Trophoblast cell (in vitro differentiated cells and primary cell): ENCODE measurements at regions not wholly inside any gene's neighbourhood (a gene's known extent, or its start where the extent isn't known, plus 50 kb on each side); places are given as distances from the start of the nearest gene placed in this dataset.

Source experiments
- DNase-seq, 2 donors: peaks; one replicate each; pipeline ENCODE4 v3.0.0-alpha.2; 2016
- H2AFZ ChIP-seq: 2 replicates; pipeline ENCODE4 v1.6.1; 2013; ENCODE audit warnings: low read length, moderate library complexity, mild to moderate bottlenecking; ENCODE audit not compliant: insufficient read depth, poor library complexity
- H2AK5ac ChIP-seq: 2 replicates; pipeline ENCODE4 v1.6.1; 2013; ENCODE audit warnings: mild to moderate bottlenecking, low read length
- H2BK120ac ChIP-seq: 2 replicates; pipeline ENCODE4 v1.6.1; 2013; ENCODE audit warnings: low read length, mild to moderate bottlenecking, moderate library complexity; ENCODE audit not compliant: insufficient read depth, poor library complexity
- H2BK12ac ChIP-seq: 2 replicates; pipeline ENCODE4 v1.6.1; 2013; ENCODE audit warnings: mild to moderate bottlenecking, low read length, moderate library complexity
- H2BK5ac ChIP-seq: 2 replicates; pipeline ENCODE4 v1.6.1; 2013; ENCODE audit warnings: low read length, low read depth, moderate library complexity, mild to moderate bottlenecking; ENCODE audit not compliant: poor library complexity
- H3K14ac ChIP-seq: 2 replicates; pipeline ENCODE4 v1.6.1; 2013; ENCODE audit warnings: mild to moderate bottlenecking, low read length
- H3K18ac ChIP-seq: 2 replicates; pipeline ENCODE4 v1.6.1; 2013; ENCODE audit warnings: mild to moderate bottlenecking, low read length
- H3K23ac ChIP-seq: 2 replicates; pipeline ENCODE4 v1.6.1; 2013; ENCODE audit warnings: low read length
- H3K27ac ChIP-seq: 2 replicates; pipeline ENCODE4 v1.5.1; 2013; ENCODE audit warnings: low read depth, mild to moderate bottlenecking, inconsistent platforms, low read length, moderate library complexity
- H3K27me3 ChIP-seq: 2 replicates; pipeline ENCODE4 v1.6.1; 2013; ENCODE audit warnings: inconsistent platforms, mild to moderate bottlenecking, low read length, moderate library complexity; ENCODE audit not compliant: insufficient read depth
- H3K36me3 ChIP-seq, 2 experiments: 1 replicate in 1 of 2; 2 replicates in 1 of 2; pipeline ENCODE4 v1.6.1; 2013; ENCODE audit warnings: low read length in 2 of 2, mild to moderate bottlenecking in 2 of 2, moderate library complexity in 1 of 2; ENCODE audit not compliant: insufficient read depth in 2 of 2, control insufficient read depth in 1 of 2
- H3K4ac ChIP-seq: 2 replicates; pipeline ENCODE4 v1.6.1; 2013; ENCODE audit warnings: low read depth, mild to moderate bottlenecking, low read length, moderate library complexity
- H3K4me1 ChIP-seq, 2 experiments: 1 replicate in 1 of 2; 2 replicates in 1 of 2; pipeline ENCODE4 v1.6.1; 2013; ENCODE audit warnings: low read length in 2 of 2, mild to moderate bottlenecking in 2 of 2, moderate library complexity in 1 of 2; ENCODE audit not compliant: insufficient read depth in 2 of 2, control insufficient read depth in 1 of 2
- H3K4me2 ChIP-seq: 2 replicates; pipeline ENCODE4 v1.6.1; 2013; ENCODE audit warnings: inconsistent platforms, mild to moderate bottlenecking, low read length, moderate library complexity
- H3K4me3 ChIP-seq: 2 replicates; pipeline ENCODE4 v1.5.1; 2013; ENCODE audit warnings: mild to moderate bottlenecking, low read depth, low read length, inconsistent platforms
- H3K79me1 ChIP-seq: one replicate; pipeline ENCODE4 v1.6.1; 2013; ENCODE audit warnings: low read length
- H3K79me2 ChIP-seq: 2 replicates; pipeline ENCODE4 v1.6.1; 2013; ENCODE audit warnings: low read length, mild to moderate bottlenecking; ENCODE audit not compliant: control insufficient read depth, insufficient read depth, poor library complexity
- H3K9ac ChIP-seq: 2 replicates; pipeline ENCODE4 v1.6.1; 2013; ENCODE audit warnings: mild to moderate bottlenecking, low read length
- H3K9me3 ChIP-seq: 2 replicates; pipeline ENCODE4 v1.6.1; 2013; ENCODE audit warnings: low read depth, mild to moderate bottlenecking, control low read depth, inconsistent platforms, low read length; ENCODE audit not compliant: insufficient read depth
- H4K12ac ChIP-seq: 2 replicates; pipeline ENCODE4 v1.6.1; 2013; ENCODE audit warnings: low read depth, mild to moderate bottlenecking, low read length, moderate library complexity
- H4K8ac ChIP-seq: 2 replicates; pipeline ENCODE4 v1.6.1; 2013; ENCODE audit warnings: low read depth, mild to moderate bottlenecking, low read length, moderate library complexity
- H4K91ac ChIP-seq: one replicate; pipeline ENCODE4 v1.6.1; 2013; ENCODE audit warnings: low read depth, mild to moderate bottlenecking, low read length, moderate library complexity
- WGBS: extraction: QIAGEN DNeasy Blood & Tissue Kit; methylation state at CpG from one replicate; pipeline ENCODE4 v1.1.7; 2013; ENCODE audit warnings: missing lambda C conversion rate; ENCODE audit not compliant: insufficient read length, insufficient coverage; ENCODE audit errors: extremely low coverage; 5-methylcytosine and 5-hydroxymethylcytosine counted together

DNA sequence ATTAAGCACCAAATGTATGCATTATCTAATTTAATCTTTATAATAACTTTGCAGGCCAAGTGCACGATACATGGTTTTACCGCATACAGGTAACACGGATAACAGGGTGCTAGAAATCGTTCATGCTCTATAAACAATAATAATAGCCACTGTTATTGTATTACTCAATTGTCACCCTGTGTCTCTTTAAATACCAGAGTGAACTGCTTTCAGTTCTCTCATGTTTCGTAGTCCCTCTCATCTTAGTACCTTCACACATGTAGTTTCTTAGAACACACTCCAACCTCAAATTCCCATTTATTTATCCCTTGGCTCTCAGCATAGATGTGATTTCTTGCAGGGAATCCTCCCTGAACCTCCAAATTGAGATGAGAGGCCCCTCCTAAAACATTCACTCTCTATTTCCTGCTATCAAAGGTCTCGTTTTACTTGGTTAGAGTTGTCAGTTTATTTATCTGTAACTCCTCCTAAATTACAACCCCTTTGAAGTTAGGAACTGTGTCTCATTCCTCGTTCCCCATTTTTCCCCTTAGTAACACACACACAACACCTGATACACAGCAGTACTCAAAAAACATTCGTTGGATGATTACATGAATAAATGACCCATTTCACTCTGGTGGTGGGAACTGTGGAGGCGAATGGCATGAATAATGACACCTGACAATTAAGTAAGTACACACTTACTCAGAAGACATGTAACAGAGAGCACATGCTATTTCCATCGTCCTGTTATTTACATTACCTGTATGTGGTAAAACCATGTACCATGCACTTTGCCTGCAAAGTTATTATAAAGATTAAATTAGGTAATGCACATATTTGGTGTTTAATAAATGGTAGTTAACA is 134.6 kb downstream of the BTG1 start:
- H3K4ac ChIP-seq, result no peak overlapping the region
- no peak overlapping the region for H3K9ac ChIP-seq
- no peaks in the 10 kb centered on the region for H3K4me1 ChIP-seq
- H3K18ac ChIP-seq, result no peak overlapping the region
- H3K4me3 ChIP-seq, result no peak overlapping the region
- no peak overlapping the region for H4K12ac ChIP-seq
- no peak overlapping the region for H2BK120ac ChIP-seq
- H3K27ac ChIP-seq, result no peak overlapping the region
- no peak overlapping the region for H3K23ac ChIP-seq
- H2AK5ac ChIP-seq, result no peak overlapping the region
- H3K4me2 ChIP-seq, result no peak overlapping the region
- H2BK12ac ChIP-seq, result no peak overlapping the region
- WGBS, result no CpG with 5 or more reads among the region's 10 CpGs
- H2BK5ac ChIP-seq, result no peak overlapping the region
- DNase-seq, result no peak
- no peak overlapping the region for H4K8ac ChIP-seq
- H4K91ac ChIP-seq, result no peak overlapping the region
- H3K14ac ChIP-seq, result no peak overlapping the region
- no peaks in the 10 kb centered on the region for H3K79me1 ChIP-seq
- H2AFZ ChIP-seq, result no peak overlapping the region
- no peaks in the 10 kb centered on the region for H3K36me3 ChIP-seq
- H3K79me2 ChIP-seq, result no peaks in the 10 kb centered on the region
- H3K9me3 ChIP-seq, result no peaks in the 10 kb centered on the region
- H3K27me3 ChIP-seq, result no peaks in the 10 kb centered on the region

DNA sequence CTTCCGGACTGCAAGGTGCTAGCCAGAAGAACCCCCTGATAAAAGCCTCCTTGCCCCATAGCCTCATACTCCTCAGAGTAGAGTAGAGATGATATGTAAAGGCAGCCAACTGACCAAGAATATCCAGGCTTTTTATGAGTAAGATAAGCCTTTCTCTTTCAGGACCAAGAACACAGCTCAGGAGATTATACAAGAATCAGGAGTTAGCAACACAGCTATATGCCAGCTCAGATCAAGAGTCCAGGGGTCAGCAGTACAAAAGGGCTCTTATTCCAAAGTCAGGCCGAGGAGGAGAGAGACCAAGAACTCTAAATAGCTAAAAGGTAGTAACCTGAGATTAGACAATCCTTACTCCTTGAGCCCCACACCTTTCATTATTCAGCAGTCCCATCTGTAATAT is 135.3 kb downstream of the BTG1 start:
- Histone ChIP-seq H3K14ac (no peak overlapping the region), H3K9ac (no peak overlapping the region), H3K4me3 (no peak overlapping the region), H3K4ac (no peak overlapping the region), H3K4me2 (no peak overlapping the region), H3K79me1 (no peaks in the 10 kb centered on the region), H3K79me2 (no peaks in the 10 kb centered on the region), H3K4me1 (no peaks in the 10 kb centered on the region), H4K91ac (no peak overlapping the region), H2BK5ac (no peak overlapping the region), H4K12ac (no peak overlapping the region), H2BK120ac (no peak overlapping the region), H4K8ac (no peak overlapping the region), H3K9me3 (no peaks in the 10 kb centered on the region), H2BK12ac (no peak overlapping the region), H3K27me3 (no peaks in the 10 kb centered on the region), H3K27ac (no peak overlapping the region), H3K18ac (no peak overlapping the region), H2AK5ac (no peak overlapping the region), H2AFZ (no peak overlapping the region), H3K23ac (no peak overlapping the region), H3K36me3 (no peaks in the 10 kb centered on the region)
- no CpG with 5 or more reads among the region's 2 CpGs for WGBS
- no peak for DNase-seq

DNA sequence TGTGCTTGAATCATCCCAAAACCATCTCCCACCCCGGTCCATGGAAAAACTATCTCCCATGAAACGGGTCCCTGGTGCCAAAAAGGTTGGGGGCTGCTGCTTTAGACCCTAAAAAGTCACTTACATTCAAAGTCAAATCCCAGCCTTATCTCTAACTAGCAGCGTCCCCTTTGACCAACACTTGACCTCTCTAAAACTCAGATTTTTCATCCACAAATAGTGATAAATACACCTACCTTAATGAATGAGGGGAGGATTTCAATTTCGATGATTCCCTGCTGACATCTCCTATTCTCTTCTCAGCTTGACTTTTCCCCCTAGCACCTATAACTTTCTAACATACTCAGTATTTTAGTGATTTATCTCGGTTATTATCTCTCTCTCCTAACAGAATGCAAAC is 137.3 kb downstream of the BTG1 start:
- H3K9me3 ChIP-seq, result no peaks in the 10 kb centered on the region
- H4K12ac ChIP-seq, result no peak overlapping the region
- no peak overlapping the region for H2AK5ac ChIP-seq
- H3K27ac ChIP-seq, result no peak overlapping the region
- H3K14ac ChIP-seq, result no peak overlapping the region
- H3K79me2 ChIP-seq, result no peaks in the 10 kb centered on the region
- H3K36me3 ChIP-seq, result no peaks in the 10 kb centered on the region
- no peak overlapping the region for H3K9ac ChIP-seq
- H3K27me3 ChIP-seq, result no peaks in the 10 kb centered on the region
- no peak overlapping the region for H2BK5ac ChIP-seq
- no peak overlapping the region for H3K4me2 ChIP-seq
- no peak overlapping the region for H4K91ac ChIP-seq
- H2BK120ac ChIP-seq, result no peak overlapping the region
- DNase-seq, result no peak
- no peak overlapping the region for H3K4ac ChIP-seq
- H3K4me3 ChIP-seq, result no peak overlapping the region
- no CpG with 5 or more reads among the region's 5 CpGs for WGBS
- H3K18ac ChIP-seq, result no peak overlapping the region
- no peak overlapping the region for H3K23ac ChIP-seq
- H4K8ac ChIP-seq, result no peak overlapping the region
- H3K79me1 ChIP-seq, result no peaks in the 10 kb centered on the region
- H2AFZ ChIP-seq, result no peak overlapping the region
- H2BK12ac ChIP-seq, result no peak overlapping the region
- H3K4me1 ChIP-seq, result no peaks in the 10 kb centered on the region

DNA sequence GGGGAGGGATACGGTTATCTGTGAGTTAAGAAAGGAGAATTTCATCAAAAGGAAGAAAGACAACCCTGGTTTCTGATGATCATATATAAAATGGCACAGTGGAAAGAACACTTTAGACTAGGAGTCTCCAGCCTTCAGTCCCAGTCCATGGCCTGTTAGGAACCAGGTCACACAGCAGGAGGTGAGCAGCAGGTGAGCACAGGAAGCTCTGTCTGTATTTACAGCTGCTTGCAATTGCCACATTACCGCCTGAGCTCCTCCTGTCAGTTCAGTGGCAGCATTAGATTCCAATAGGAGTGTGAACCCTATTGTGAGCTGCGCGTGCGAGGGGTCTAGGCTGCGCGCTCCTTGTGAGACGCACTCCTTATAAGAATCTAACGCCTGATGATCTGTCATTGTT is 137.9 kb downstream of the BTG1 start:
- H3K9ac ChIP-seq, result no peak overlapping the region
- H3K4ac ChIP-seq, result no peak overlapping the region
- no peaks in the 10 kb centered on the region for H3K9me3 ChIP-seq
- no peak overlapping the region for H3K14ac ChIP-seq
- H4K8ac ChIP-seq, result no peak overlapping the region
- H4K12ac ChIP-seq, result no peak overlapping the region
- H2BK12ac ChIP-seq, result no peak overlapping the region
- no peaks in the 10 kb centered on the region for H3K4me1 ChIP-seq
- no peaks in the 10 kb centered on the region for H3K27me3 ChIP-seq
- no peak overlapping the region for H3K27ac ChIP-seq
- H2BK120ac ChIP-seq, result no peak overlapping the region
- H2BK5ac ChIP-seq, result no peak overlapping the region
- no peak overlapping the region for H4K91ac ChIP-seq
- H3K18ac ChIP-seq, result no peak overlapping the region
- no CpG with 5 or more reads among the region's 9 CpGs for WGBS
- H3K79me1 ChIP-seq, result no peaks in the 10 kb centered on the region
- H2AK5ac ChIP-seq, result no peak overlapping the region
- no peak overlapping the region for H3K4me2 ChIP-seq
- no peak overlapping the region for H3K23ac ChIP-seq
- H2AFZ ChIP-seq, result no peak overlapping the region
- no peak for DNase-seq
- H3K79me2 ChIP-seq, result no peaks in the 10 kb centered on the region
- no peaks in the 10 kb centered on the region for H3K36me3 ChIP-seq
- H3K4me3 ChIP-seq, result no peak overlapping the region
